GM12878 (cell line): ENCODE measurements at regions not wholly inside any gene's neighbourhood (a gene's known extent, or its start where the extent isn't known, plus 50 kb on each side); places are given as distances from the start of the nearest gene placed in this dataset.

Experiments used
- CHD2 ChIP-seq: IDR thresholded peaks from 2 replicates; pipeline ENCODE4 v1.6.1; 2011; ENCODE audit warnings: low read depth, low read length, improper control_type of control experiment, borderline replicate concordance
- EZH2 ChIP-seq: IDR thresholded peaks from 2 replicates; pipeline ENCODE4 v1.6.1; 2012; ENCODE audit warnings: low read depth, mild to moderate bottlenecking, control low read depth, inconsistent platforms, low read length, borderline replicate concordance; ENCODE audit not compliant: control insufficient read depth
- MEF2B ChIP-seq: fragments of 450-650 bp; IDR thresholded peaks from 2 replicates; pipeline ENCODE4 v1.6.1; 2018; ENCODE audit warnings: mild to moderate bottlenecking, moderate library complexity; ENCODE audit not compliant: partially characterized antibody, poor library complexity, severe bottlenecking
- MXI1 ChIP-seq: fragments of 150-350 bp; IDR thresholded peaks from 2 replicates; pipeline ENCODE4 v1.6.1; 2011; ENCODE audit warnings: low read depth, mild to moderate bottlenecking, inconsistent platforms, low read length, improper control_type of control experiment
- NFXL1 ChIP-seq: fragments of 450-650 bp; IDR thresholded peaks from 2 replicates; pipeline ENCODE4 v1.6.1; 2017; ENCODE audit warnings: antibody characterized with exemption, mild to moderate bottlenecking, borderline replicate concordance
- NR2C2 ChIP-seq: IDR thresholded peaks from 2 replicates; pipeline ENCODE4 v1.6.1; 2011; ENCODE audit warnings: borderline replicate concordance, low read depth; ENCODE audit not compliant: control insufficient read depth, insufficient read length
- RBBP5 ChIP-seq: fragments of 200-600 bp; sonication (generic); conservative IDR thresholded peaks from 2 replicates; pipeline ENCODE4 v1.6.1; 2016
- RUNX3 ChIP-seq: IDR thresholded peaks from 2 replicates; pipeline ENCODE4 v1.6.1; 2012; ENCODE audit warnings: low read length, inconsistent platforms
- SIN3A ChIP-seq: IDR thresholded peaks from 2 replicates; pipeline ENCODE4 v1.6.1; 2012; ENCODE audit warnings: low read depth, low read length, improper control_type of control experiment
- SMC3 ChIP-seq: IDR thresholded peaks from 2 replicates; pipeline ENCODE4 v1.6.1; 2011; ENCODE audit warnings: low read length, improper control_type of control experiment, borderline replicate concordance
- STAT3 ChIP-seq: IDR thresholded peaks from 2 replicates; pipeline ENCODE4 v1.6.1; 2011; ENCODE audit warnings: low read depth, low read length, improper control_type of control experiment
- TARDBP ChIP-seq: IDR thresholded peaks from 2 replicates; pipeline ENCODE4 v1.6.1; 2016; ENCODE audit warnings: borderline replicate concordance
- ZBTB4 ChIP-seq: fragments of 450-650 bp; formaldehyde crosslinking; IDR thresholded peaks from 2 replicates; pipeline ENCODE4 v1.4.0; 2022; ENCODE audit warnings: mild to moderate bottlenecking, moderate library complexity
- ZNF24 ChIP-seq: fragments of 450-650 bp; IDR thresholded peaks from 2 replicates; pipeline ENCODE4 v1.6.1; 2017; ENCODE audit warnings: antibody characterized with exemption, mild to moderate bottlenecking
- ZNF592 ChIP-seq: fragments of 450-650 bp; IDR thresholded peaks from 2 replicates; pipeline ENCODE4 v1.6.1; 2017; ENCODE audit warnings: mild to moderate bottlenecking, moderate library complexity
- TF ChIP-seq, protein P1 (sequence below): fragments of 450-650 bp; IDR thresholded peaks from 2 replicates; pipeline ENCODE4 v1.6.1; 2016; ENCODE audit warnings: mild to moderate bottlenecking
- TF ChIP-seq, protein P2 (sequence below): fragments of 450-650 bp; IDR thresholded peaks from 2 replicates; pipeline ENCODE4 v1.6.1; 2017; ENCODE audit warnings: mild to moderate bottlenecking, low read depth, inconsistent platforms; ENCODE audit not compliant: poor library complexity, severe bottlenecking

- TF ChIP-seq MEF2B, result peak; percentile 47
- TF ChIP-seq RBBP5, result no peak
- TF ChIP-seq, protein P1, sequence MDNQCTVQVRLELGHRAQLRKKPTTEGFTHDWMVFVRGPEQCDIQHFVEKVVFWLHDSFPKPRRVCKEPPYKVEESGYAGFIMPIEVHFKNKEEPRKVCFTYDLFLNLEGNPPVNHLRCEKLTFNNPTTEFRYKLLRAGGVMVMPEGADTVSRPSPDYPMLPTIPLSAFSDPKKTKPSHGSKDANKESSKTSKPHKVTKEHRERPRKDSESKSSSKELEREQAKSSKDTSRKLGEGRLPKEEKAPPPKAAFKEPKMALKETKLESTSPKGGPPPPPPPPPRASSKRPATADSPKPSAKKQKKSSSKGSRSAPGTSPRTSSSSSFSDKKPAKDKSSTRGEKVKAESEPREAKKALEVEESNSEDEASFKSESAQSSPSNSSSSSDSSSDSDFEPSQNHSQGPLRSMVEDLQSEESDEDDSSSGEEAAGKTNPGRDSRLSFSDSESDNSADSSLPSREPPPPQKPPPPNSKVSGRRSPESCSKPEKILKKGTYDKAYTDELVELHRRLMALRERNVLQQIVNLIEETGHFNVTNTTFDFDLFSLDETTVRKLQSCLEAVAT, result no peak
- no peak for TF ChIP-seq NFXL1
- no peak for TF ChIP-seq EZH2
- peak; percentile 7; the same call in 1 of the 2 replicates for TF ChIP-seq MXI1
- no peak for TF ChIP-seq NR2C2
- TF ChIP-seq ZBTB4 (CRISPR knock-in tag), result no peak
- TF ChIP-seq, protein P2, sequence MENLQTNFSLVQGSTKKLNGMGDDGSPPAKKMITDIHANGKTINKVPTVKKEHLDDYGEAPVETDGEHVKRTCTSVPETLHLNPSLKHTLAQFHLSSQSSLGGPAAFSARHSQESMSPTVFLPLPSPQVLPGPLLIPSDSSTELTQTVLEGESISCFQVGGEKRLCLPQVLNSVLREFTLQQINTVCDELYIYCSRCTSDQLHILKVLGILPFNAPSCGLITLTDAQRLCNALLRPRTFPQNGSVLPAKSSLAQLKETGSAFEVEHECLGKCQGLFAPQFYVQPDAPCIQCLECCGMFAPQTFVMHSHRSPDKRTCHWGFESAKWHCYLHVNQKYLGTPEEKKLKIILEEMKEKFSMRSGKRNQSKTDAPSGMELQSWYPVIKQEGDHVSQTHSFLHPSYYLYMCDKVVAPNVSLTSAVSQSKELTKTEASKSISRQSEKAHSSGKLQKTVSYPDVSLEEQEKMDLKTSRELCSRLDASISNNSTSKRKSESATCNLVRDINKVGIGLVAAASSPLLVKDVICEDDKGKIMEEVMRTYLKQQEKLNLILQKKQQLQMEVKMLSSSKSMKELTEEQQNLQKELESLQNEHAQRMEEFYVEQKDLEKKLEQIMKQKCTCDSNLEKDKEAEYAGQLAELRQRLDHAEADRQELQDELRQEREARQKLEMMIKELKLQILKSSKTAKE, result peak; percentile 64
- TF ChIP-seq CHD2, result 0 out of 2 replicates have a peak, but pooled peaks have one; percentile 30
- no peak for TF ChIP-seq ZNF592
- peak; percentile 21; the same call in 1 of the 2 replicates for TF ChIP-seq SIN3A
- TF ChIP-seq RUNX3, result peak; percentile 92
- TF ChIP-seq TARDBP, result no peak
- TF ChIP-seq ZNF24, result no peak
- TF ChIP-seq SMC3, result no peak
- no peak for TF ChIP-seq STAT3
Observed at GRCh38 chr7:131108212-131108940, 219.3 kb upstream of the MKLN1 start (continued).
